Fibroblast of mammary gland (primary cell): ENCODE measurements at regions not wholly inside any gene's neighbourhood (a gene's known extent, or its start where the extent isn't known, plus 50 kb on each side); places are given as distances from the start of the nearest gene placed in this dataset.

Source experiments
- DNase-seq: peaks from one replicate; pipeline ENCODE4 v3.0.0-alpha.2; 2010; ENCODE audit warnings: low read depth
- H3K4me3 ChIP-seq: 2 replicates; pipeline ENCODE4 v1.5.1; 2011; ENCODE audit warnings: low read depth, mild to moderate bottlenecking, low read length, moderate library complexity; ENCODE audit not compliant: control insufficient read depth
- CTCF ChIP-seq: conservative IDR thresholded peaks from 2 replicates; pipeline ENCODE4 v1.5.1; 2011; ENCODE audit warnings: low read depth, low read length, inconsistent platforms; ENCODE audit not compliant: control insufficient read depth, insufficient read depth

- H3K4me3 ChIP-seq = no peak overlapping the region
- DNase-seq = peak; percentile 93
- no peak for TF ChIP-seq CTCF
Observed at GRCh38 chr7:46559194-46559832, 638.2 kb upstream of the IGFBP3 start.

- DNase-seq = peak; percentile 53
- no peak for TF ChIP-seq CTCF
- H3K4me3 ChIP-seq = no peak overlapping the region
Observed at GRCh38 chr7:46558482-46559193, 637.6 kb upstream of the IGFBP3 start.

GRCh38 chr7:46557781-46558180 lies 636.7 kb upstream of the IGFBP3 start:
- no peak for TF ChIP-seq CTCF
- DNase-seq = no peak
- no peak overlapping the region for H3K4me3 ChIP-seq

GRCh38 chr7:46557295-46557711 lies 636.2 kb upstream of the IGFBP3 start:
- H3K4me3 ChIP-seq = no peak overlapping the region
- DNase-seq = no peak
- no peak for TF ChIP-seq CTCF

GRCh38 chr7:46554688-46555422 lies 633.8 kb upstream of the IGFBP3 start:
- peak; percentile 55 for DNase-seq
- H3K4me3 ChIP-seq = no peak overlapping the region
- TF ChIP-seq CTCF = no peak

GRCh38 chr7:46551603-46552002 lies 630.5 kb upstream of the IGFBP3 start:
- no peak for DNase-seq

More at GRCh38 chr7:46551603-46552002, 630.5 kb upstream of the IGFBP3 start:
- H3K4me3 ChIP-seq = no peak overlapping the region
- TF ChIP-seq CTCF = no peak
